ENCODE measurements at regions not wholly inside any gene's neighbourhood (a gene's known extent, or its start where the extent isn't known, plus 50 kb on each side); places are given as distances from the start of the nearest gene placed in this dataset.

GRCh38 chr1:53400761-53401674 is 58.2 kb upstream of the DMRTB1 start:
- TF ChIP-seq CTCF (IDR thresholded peaks at IDR 0.05) (no peak), POLR2AphosphoS5 (IDR thresholded peaks at IDR 0.05) (no peak), POLR2A (IDR thresholded peaks at IDR 0.05) (no peak), EP300 (IDR thresholded peaks at IDR 0.05) (no peak)
